GM18517 (cell line): ENCODE measurements at regions not wholly inside any gene's neighbourhood (a gene's known extent, or its start where the extent isn't known, plus 50 kb on each side); places are given as distances from the start of the nearest gene placed in this dataset.
A peak's percentile ranks its signal among the peaks of the same experiment; 100 is the strongest.

Source experiments
- ATAC-seq: cut with Tn5 transposase; IDR thresholded peaks from one replicate; pipeline ENCODE4 v1.9.1; 2021; ENCODE audit warnings: mild to moderate bottlenecking, moderate library complexity; ENCODE audit not compliant: unreplicated experiment

GRCh38 chr9:73446306-73446705 is 294.6 kb downstream of the ANXA1 start:
- no peak for ATAC-seq

GRCh38 chr9:73451003-73451402 is 299.3 kb downstream of the ANXA1 start:
- no peak for ATAC-seq

- no peak for ATAC-seq
Measured at GRCh38 chr9:73459817-73460216, 308.2 kb downstream of the ANXA1 start.

- no peak for ATAC-seq
Measured at GRCh38 chr9:73468716-73469115, 317.1 kb downstream of the ANXA1 start.

- no peak for ATAC-seq
Measured at GRCh38 chr9:73470766-73471165, 319.1 kb downstream of the ANXA1 start.

- ATAC-seq, result no peak
Measured at GRCh38 chr9:73474002-73474600, 322.4 kb downstream of the ANXA1 start.

GRCh38 chr9:73474625-73475024 is 323.0 kb downstream of the ANXA1 start:
- ATAC-seq, result no peak

GRCh38 chr9:73494894-73495293 is 343.2 kb downstream of the ANXA1 start:
- ATAC-seq, result no peak

GRCh38 chr9:73497796-73498195 is 346.1 kb downstream of the ANXA1 start:
- no peak for ATAC-seq

GRCh38 chr9:73515216-73515615 is 363.6 kb downstream of the ANXA1 start:
- no peak for ATAC-seq

GRCh38 chr9:73523391-73523790 is 371.7 kb downstream of the ANXA1 start:
- no peak for ATAC-seq

GRCh38 chr9:73525350-73525749 is 373.7 kb downstream of the ANXA1 start:
- ATAC-seq, result no peak

GRCh38 chr9:73527521-73527920 is 375.9 kb downstream of the ANXA1 start:
- no peak for ATAC-seq

GRCh38 chr9:73528926-73529325 is 377.3 kb downstream of the ANXA1 start:
- no peak for ATAC-seq

GRCh38 chr9:73529666-73530065 is 378.0 kb downstream of the ANXA1 start:
- no peak for ATAC-seq

GRCh38 chr9:73531051-73531532 is 379.4 kb downstream of the ANXA1 start:
- ATAC-seq, result no peak

- ATAC-seq, result peak; percentile 70
Measured at GRCh38 chr9:73531658-73532057, 380.0 kb downstream of the ANXA1 start.

- no peak for ATAC-seq
Measured at GRCh38 chr9:73532985-73533384, 381.3 kb downstream of the ANXA1 start.

GRCh38 chr9:73536403-73536802 is 384.7 kb downstream of the ANXA1 start:
- no peak for ATAC-seq

- no peak for ATAC-seq
Measured at GRCh38 chr9:73537561-73537960, 385.9 kb downstream of the ANXA1 start.

GRCh38 chr9:73539881-73540390 is 388.3 kb downstream of the ANXA1 start:
- no peak for ATAC-seq

- ATAC-seq, result no peak
Measured at GRCh38 chr9:73541923-73542322, 390.3 kb downstream of the ANXA1 start.

- no peak for ATAC-seq
Measured at GRCh38 chr9:73543727-73544126, 392.1 kb downstream of the ANXA1 start.
